A549 (cell line): ENCODE measurements at regions not wholly inside any gene's neighbourhood (a gene's known extent, or its start where the extent isn't known, plus 50 kb on each side); places are given as distances from the start of the nearest gene placed in this dataset.

Experiments used
- CHD4 ChIP-seq: fragments of 200-600 bp; sonication (generic); IDR thresholded peaks from 2 replicates; pipeline ENCODE4 v1.6.1; 2016; ENCODE audit warnings: antibody characterized with exemption, mild to moderate bottlenecking, borderline replicate concordance
- ESRRA ChIP-seq: fragments of 150-350 bp; IDR thresholded peaks from 2 replicates; pipeline ENCODE4 v1.6.1; 2014; ENCODE audit warnings: mild to moderate bottlenecking, low read length, borderline replicate concordance
- GATA3 ChIP-seq: IDR thresholded peaks from 2 replicates; pipeline ENCODE4 v1.6.1; 2012; ENCODE audit warnings: borderline replicate concordance
- JUNB ChIP-seq: fragments of >200 bp; sonication (Bioruptor Twin); formaldehyde crosslinking; IDR thresholded peaks from 2 replicates; pipeline ENCODE4 v1.6.1; 2016
- POLR2A ChIP-seq: IDR thresholded peaks from 2 replicates; pipeline ENCODE4 v1.6.1; 2012; ENCODE audit warnings: mild to moderate bottlenecking, low read length
- POLR2AphosphoS2 ChIP-seq: conservative IDR thresholded peaks from 2 replicates; pipeline ENCODE4 v1.6.1; 2012; ENCODE audit warnings: low read length, improper control_type of control experiment, inconsistent platforms
- RAD21 ChIP-seq, 2 experiments: fragments of >200 bp in 1 of 2; sonication (Bioruptor Twin) in 1 of 2; formaldehyde crosslinking in 1 of 2; IDR thresholded peaks in 1 of 2; conservative IDR thresholded peaks in 1 of 2; 2 replicates in 1 of 2; 3 replicates in 1 of 2; pipeline ENCODE4 v1.6.1; 2012 to 2018; ENCODE audit warnings: inconsistent platforms in 1 of 2
- TF ChIP-seq, protein P1 (sequence below): fragments of >200 bp; sonication (Bioruptor Twin); formaldehyde crosslinking; IDR thresholded peaks from 3 replicates; pipeline ENCODE4 v1.5.1; 2016

DNA sequence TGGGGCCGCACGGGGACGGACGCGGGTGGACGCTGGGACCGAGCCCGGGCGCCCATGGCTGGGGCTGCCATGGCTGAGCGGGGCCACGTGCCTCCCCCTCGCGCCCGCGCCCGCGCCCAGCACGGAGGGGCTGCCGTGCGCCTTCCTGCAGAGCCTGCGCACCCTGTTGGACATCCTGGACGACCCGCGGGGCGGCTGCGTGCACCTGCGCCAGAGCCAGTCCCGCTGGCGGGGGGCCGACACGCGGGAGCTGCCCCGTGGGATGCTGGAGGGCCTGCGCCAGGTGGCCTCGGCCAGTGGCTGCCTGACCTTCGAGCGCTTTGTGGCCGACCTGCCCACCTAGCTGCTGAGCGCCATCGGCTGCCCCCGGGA is 72.5 kb upstream of the KCTD7 start:
- no peak for TF ChIP-seq CHD4
- TF ChIP-seq, protein P1, sequence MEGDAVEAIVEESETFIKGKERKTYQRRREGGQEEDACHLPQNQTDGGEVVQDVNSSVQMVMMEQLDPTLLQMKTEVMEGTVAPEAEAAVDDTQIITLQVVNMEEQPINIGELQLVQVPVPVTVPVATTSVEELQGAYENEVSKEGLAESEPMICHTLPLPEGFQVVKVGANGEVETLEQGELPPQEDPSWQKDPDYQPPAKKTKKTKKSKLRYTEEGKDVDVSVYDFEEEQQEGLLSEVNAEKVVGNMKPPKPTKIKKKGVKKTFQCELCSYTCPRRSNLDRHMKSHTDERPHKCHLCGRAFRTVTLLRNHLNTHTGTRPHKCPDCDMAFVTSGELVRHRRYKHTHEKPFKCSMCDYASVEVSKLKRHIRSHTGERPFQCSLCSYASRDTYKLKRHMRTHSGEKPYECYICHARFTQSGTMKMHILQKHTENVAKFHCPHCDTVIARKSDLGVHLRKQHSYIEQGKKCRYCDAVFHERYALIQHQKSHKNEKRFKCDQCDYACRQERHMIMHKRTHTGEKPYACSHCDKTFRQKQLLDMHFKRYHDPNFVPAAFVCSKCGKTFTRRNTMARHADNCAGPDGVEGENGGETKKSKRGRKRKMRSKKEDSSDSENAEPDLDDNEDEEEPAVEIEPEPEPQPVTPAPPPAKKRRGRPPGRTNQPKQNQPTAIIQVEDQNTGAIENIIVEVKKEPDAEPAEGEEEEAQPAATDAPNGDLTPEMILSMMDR = no peak
- TF ChIP-seq POLR2AphosphoS2 = no peak
- no peak for TF ChIP-seq POLR2A
- TF ChIP-seq GATA3 = no peak
- no peak for TF ChIP-seq ESRRA
- TF ChIP-seq RAD21 (conservative IDR thresholded peaks at IDR 0.05 in 1 of 2, IDR thresholded peaks at IDR 0.05 in 1 of 2) = no peak
- no peak for TF ChIP-seq JUNB
